ENCODE measurements at regions not wholly inside any gene's neighbourhood (a gene's known extent, or its start where the extent isn't known, plus 50 kb on each side); places are given as distances from the start of the nearest gene placed in this dataset.

- DNase-seq = no peak
These were observed 125.2 kb downstream of the GADD45G start for GRCh38 chr9:89729954-89730530.

- DNase-seq = no peak
These were observed 125.9 kb downstream of the GADD45G start for GRCh38 chr9:89730715-89731114.

DNA sequence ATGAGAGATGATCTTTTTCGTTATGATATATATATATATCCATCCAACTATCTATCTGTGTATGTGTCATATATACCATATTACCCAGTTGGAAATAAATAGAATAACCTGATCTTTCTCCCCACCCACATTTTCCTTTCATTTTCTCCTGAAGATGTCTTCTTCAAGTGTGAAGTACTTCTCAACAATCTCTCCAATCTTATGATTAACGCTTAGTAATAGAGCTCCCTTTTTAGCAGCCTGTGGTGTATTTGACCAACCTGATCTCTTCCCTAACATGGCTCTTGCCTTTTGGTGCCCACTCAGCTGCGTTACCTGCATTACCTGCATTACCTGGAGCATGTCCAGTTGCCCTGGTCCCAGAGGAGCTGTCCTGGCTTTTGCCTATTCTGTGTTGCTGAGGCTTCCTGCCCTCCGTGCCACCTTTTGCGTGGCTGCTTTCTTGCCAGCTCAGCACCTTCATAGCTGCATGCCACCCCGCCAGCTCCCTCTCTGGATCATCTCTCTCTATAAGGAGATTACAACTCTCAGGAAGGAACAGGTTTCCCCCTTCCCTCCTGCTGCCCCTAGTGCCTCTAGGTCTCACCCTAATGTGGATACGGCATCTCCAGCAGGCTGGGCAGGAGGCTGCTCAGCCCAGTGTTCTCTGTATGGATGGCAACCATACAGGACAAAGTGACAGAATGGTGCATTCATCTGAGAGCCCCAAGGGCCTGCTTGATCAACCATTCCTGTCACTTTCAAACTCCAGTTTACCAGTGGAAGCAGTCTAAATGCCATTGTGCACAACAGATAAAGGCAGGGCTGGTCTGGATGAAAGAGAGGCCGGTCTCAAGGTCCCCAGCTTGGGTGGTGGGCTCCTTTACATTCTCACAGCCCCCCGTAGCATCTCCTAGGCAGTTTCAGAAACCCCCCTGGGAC lies 126.7 kb downstream of the GADD45G start:
- DNase-seq = no peak

DNA sequence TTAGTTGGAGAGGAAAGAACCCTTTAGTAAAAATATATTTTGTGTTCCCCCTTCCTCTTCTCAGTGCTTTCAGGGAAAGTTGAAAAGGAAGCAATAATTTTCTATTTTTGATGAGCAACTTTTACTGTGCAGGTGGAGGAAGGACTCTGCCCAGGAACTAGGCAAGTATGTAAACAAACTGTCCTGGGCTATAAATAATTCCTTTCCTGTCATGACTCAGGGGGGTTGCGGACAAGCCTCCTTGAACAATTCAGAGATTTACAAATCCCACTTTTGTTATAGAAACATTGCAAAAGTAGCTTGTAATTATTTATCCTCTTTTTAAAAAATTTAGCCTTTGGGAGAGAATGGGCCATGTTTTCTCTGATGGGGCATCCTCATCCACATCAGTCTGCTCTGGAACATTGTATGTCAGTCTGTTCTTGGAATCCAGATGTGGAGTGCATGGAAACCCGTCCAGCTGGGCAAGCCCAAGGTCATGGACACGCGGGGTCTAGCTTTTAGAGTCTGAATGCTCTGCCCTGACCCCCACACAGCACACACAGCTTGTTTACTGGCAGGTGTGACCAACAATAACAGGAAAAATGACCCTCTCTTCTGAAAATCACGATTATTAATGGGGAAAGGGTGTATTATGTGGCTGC lies 127.6 kb downstream of the GADD45G start:
- no peak for DNase-seq

DNA sequence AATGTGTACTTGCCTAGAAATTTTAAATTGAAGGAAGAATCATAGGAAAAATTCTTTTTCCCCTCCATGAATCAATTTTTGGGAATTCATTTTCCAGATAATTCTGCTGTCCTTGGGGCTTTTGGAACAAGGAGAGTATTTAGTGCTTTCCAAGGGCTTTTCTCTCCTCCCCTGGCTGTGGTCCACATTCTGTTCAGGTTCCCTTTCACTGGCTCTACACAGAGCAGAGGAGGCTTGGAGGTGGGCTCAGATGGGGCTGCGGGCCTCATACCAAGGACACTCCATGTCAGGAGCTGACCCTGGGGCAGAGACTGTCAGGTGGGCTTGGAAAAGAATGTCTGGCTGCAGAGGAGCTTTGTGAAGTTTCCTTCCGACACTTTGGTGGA lies 128.1 kb downstream of the GADD45G start:
- no peak for DNase-seq

DNA sequence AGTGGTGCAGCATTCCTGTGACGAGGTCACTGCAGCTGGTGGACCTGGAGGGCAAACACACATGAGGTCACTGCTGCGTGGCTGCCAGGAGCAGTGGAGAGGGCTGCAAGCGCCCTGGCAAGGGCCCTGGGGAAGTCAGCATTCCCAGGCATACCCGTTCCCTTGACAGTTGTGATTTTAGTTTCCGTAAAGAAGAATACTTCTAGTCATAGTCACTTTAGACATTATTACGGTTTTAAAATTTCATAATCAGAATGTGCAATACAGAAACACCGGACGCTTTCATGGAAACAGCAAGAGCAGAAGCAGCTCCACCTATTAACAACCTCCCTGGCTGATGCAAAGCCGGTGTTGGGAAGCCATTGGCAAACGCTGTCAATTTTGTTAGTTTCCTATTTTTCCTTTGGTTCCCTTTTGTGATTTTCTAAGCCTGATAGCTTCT lies 129.8 kb downstream of the GADD45G start:
- DNase-seq = no peak

DNA sequence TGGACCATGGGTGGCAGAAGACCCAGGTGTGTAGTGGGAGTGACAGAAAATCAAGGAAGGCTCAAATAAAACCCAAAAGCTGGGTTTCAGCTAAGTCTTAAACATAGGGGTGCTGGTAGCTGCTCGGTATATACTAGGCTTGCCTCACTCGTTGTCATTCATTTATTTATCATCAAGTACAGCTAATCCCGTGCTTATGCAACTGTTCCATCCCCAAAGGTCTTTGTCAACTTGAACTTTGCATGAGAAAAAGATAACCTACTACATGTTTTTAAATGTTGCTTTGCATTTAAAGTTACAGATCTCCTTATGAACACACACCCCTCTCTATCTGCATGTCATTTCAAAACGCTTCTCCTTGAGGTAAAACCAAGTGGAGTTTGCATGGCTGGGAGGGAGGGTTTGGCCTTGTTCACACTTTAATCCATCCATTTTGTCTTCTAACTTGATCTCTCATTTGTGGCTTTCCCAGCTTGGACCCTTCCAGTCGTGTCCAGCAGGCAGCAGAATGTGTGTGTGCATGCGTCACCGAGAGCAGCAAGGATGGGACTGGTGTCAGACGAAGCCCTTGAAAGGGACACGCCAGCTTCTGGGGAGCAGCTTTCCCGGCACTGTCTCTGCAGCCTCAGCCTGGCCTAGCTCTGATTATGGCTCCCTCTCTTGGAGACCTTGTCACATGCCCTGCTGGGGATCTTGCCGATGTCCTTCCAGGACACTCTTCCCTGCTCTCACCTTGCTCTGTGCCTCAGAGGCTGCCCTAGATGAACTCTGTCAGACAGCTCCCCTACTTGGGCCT lies 133.5 kb downstream of the GADD45G start:
- DNase-seq = no peak

DNA sequence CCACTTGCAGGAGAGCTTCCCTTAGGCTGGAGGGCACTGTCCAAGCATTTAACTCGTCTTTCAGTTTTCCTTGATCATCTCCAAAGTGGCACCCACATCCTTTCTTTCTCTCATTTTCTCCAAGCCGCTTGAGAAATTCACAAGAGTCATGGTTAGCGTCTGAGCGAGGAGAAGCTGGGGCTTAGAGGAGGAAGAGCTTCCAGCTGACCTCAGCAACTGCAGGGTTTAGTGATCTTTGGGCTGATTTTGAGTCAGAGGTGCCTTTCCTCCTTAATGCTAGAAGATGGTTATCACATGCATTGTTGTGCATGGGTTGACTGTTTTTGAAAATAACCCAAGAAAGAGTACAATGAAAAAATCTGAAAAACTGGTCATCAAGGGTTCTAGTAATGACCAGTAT lies 134.7 kb downstream of the GADD45G start:
- DNase-seq = no peak

- no peak for DNase-seq
These were observed 135.1 kb downstream of the GADD45G start for GRCh38 chr9:89739916-89740315.

DNA sequence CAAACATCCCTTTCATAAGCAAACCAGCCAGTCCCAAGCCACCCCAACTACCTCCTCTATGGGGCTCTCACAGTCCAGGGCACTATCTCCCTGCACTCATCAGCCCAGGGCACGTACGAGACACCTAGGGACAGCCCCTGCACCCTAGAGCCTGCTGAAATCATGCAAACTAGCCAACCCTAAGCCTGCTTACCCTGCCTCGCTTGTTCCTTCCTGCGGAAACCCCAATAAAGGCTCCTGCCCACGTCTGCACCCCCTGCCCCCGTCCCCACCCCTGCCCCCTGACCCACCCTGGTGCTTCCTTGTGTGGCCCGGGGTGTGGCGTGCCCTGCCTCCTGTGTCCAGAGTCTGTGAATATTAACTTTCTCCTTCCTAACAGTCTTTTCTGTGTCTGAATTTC lies 135.9 kb downstream of the GADD45G start:
- no peak for DNase-seq

GRCh38 chr9:89742660-89743059 lies 137.8 kb downstream of the GADD45G start:
- no peak for DNase-seq

DNA sequence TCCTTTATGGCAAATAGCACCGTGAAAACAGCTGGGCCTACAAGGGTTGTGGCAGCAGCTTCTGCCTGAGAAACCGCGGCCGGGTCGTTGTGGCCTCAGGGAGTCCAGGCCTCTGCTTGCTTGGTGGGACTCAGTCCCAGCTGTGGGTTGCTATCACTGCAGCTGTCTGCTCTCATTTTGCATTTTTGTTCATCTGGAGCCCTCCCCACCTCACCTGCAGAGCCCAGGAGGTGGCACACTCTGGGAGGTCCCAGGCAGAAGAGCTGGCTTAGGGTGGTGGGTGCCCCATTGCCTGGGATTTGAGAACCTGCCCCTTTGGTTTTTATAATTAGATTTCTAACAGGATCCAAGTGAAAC lies 138.4 kb downstream of the GADD45G start:
- DNase-seq = no peak

DNA sequence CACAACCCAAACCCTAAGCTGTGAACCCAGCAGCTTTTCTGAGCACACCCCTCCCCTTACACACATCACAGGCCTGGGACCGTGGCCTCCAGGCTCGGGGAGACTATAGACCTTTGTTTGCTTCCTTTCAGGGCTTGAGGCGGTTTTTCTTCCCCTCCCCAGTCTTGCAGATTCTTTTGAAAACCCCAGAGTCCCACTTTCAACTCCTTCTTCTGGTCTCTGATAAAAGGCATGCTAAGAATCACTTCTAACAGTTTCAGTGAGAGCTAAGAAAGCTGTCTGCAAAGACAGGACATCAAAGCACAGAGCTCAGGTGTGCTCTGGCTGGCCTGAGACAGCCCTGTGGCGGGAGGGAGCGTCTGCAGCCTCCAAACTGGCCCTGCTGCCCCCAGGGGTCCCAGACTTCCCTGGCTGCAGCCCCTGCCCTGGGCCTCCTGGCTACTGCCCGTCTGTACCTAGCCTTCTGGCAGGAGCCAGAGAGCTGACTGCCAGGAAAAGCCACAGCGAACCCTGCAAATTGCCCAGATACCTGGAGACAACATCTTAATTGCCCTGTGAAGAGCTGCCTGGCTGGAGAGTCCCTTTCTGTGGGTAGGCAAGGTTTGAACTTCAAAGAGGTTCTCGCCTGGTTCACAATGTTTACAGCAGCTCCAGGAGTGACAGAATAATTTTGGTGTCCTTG lies 138.9 kb downstream of the GADD45G start:
- DNase-seq = peak; percentile 56

GRCh38 chr9:89744255-89744648 lies 139.4 kb downstream of the GADD45G start:
- peak; percentile 25 for DNase-seq

GRCh38 chr9:89744730-89745129 lies 139.9 kb downstream of the GADD45G start:
- DNase-seq = no peak

- DNase-seq = no peak
These were observed 141.0 kb downstream of the GADD45G start for GRCh38 chr9:89745601-89746376.

GRCh38 chr9:89746385-89747116 lies 141.7 kb downstream of the GADD45G start:
- DNase-seq = no peak

DNA sequence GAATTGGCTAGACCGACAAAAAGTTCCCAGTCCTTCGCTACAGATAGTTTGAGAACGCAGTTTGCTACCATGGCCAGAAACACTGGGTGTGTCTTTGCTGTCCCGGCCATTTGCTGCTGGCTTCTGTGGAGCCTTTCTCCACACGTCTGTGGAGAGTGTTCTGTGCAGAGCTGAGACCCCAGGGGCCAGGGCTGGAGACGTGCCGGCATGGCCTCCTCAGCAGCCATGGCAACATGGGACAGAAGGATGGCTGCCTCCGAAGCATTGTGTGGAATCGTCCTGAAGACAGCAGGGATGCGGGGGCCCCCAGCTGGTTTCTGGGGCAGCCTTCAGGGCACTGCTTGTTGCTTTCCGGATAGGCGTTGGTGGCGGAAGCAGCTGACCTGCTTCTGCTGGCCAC lies 142.8 kb downstream of the GADD45G start:
- no peak for DNase-seq

- DNase-seq = no peak
These were observed 143.3 kb downstream of the GADD45G start for GRCh38 chr9:89748021-89748670.

DNA sequence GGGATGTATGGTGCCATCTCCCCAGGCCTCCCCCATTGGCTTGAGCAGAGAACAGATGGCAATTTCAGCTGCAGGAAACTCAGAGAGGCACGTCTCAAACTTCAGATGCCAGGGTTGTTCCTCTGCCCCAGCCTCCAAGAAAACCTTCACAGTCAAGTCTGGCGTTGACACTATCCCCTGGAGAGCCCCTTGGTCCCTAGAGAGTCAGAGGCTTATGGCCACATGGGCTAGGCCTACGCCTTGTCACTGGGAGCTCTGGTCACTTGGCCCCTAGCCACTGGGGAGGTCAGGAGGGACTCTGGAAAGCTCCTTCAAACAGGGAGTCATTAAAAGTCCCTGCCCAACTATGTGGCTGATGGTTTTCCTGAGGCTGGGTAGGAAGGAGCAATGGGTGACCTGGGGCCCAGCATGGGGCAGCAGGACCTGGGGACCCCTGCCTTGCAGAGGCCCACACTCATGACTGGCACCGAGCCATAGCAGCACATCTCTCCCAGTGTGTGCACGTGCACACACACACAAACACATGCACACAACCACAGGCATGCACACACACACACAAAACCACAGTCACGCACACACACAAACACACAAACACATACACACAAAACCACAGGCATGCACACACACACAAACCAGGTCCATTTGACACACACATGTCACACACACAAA lies 144.2 kb downstream of the GADD45G start:
- DNase-seq = no peak
